HCT116 (cell line): ENCODE measurements at regions not wholly inside any gene's neighbourhood (a gene's known extent, or its start where the extent isn't known, plus 50 kb on each side); places are given as distances from the start of the nearest gene placed in this dataset.

Experiments used
- CTCF ChIP-seq, 3 experiments: fragments of 200-600 bp in 1 of 3; sonication (generic) in 1 of 3; IDR thresholded peaks in 2 of 3; conservative IDR thresholded peaks in 1 of 3; 2 replicates each; pipeline ENCODE4 v1.5.1; 2012 to 2017; ENCODE audit warnings: low read depth in 2 of 3, low read length in 2 of 3, antibody characterized with exemption in 1 of 3, borderline replicate concordance in 1 of 3, control low read depth in 1 of 3, mild to moderate bottlenecking in 1 of 3, mixed read lengths in 1 of 3, mixed run types in 1 of 3, moderate library complexity in 1 of 3; ENCODE audit not compliant: insufficient read depth in 1 of 3
- POLR2A ChIP-seq: IDR thresholded peaks from 2 replicates; pipeline ENCODE4 v1.7.0; 2011; ENCODE audit warnings: borderline replicate concordance; ENCODE audit not compliant: insufficient read depth, insufficient read length; ENCODE audit errors: extremely low read depth

GRCh38 chr14:85402569-85403162, 127.3 kb upstream of the FLRT2 start:
- TF ChIP-seq POLR2A: no peak
- no peak for TF ChIP-seq CTCF (IDR thresholded peaks at IDR 0.05 in 2 of 3, conservative IDR thresholded peaks at IDR 0.05 in 1 of 3; ENCODE audit: borderline replicate concordance in 1 of 3, insufficient read depth in 1 of 3, low read depth in 2 of 3, low read length in 2 of 3)
